CD14-positive monocyte (primary cell): ENCODE measurements at regions not wholly inside any gene's neighbourhood (a gene's known extent, or its start where the extent isn't known, plus 50 kb on each side); places are given as distances from the start of the nearest gene placed in this dataset.

Source experiments
- DNase-seq, 3 donors: peaks; one replicate each; pipeline ENCODE4 v3.0.0-alpha.2; 2011 to 2022
- H2AFZ ChIP-seq: 2 replicates; pipeline ENCODE4 v1.6.0; 2012; ENCODE audit warnings: mild to moderate bottlenecking, low read depth, low read length, inconsistent platforms; ENCODE audit not compliant: insufficient read depth, poor library complexity, severe bottlenecking
- H3K27ac ChIP-seq, 2 donors: 1 replicate in 1 of 2; 2 replicates in 1 of 2; pipeline ENCODE4 v1.5.1; 2012 to 2013; ENCODE audit warnings: low read length in 2 of 2, control low read depth in 1 of 2, inconsistent platforms in 1 of 2, low read depth in 1 of 2, mild to moderate bottlenecking in 1 of 2
- H3K27me3 ChIP-seq, 2 donors: one replicate each; pipeline versions ENCODE4 v1.6.0 to v1.6.1; 2011 to 2013; ENCODE audit warnings: low read length in 2 of 2; ENCODE audit not compliant: control insufficient read depth in 2 of 2, insufficient read depth in 2 of 2
- H3K36me3 ChIP-seq, 2 donors: replicated peaks in 1 of 2; 1 replicate in 1 of 2; 2 replicates in 1 of 2; pipeline versions ENCODE4 v1.5.1 to v1.6.1; 2012 to 2013; ENCODE audit warnings: low read length in 2 of 2, control low read depth in 1 of 2, inconsistent platforms in 1 of 2, mild to moderate bottlenecking in 1 of 2; ENCODE audit not compliant: insufficient read depth in 2 of 2, control insufficient read depth in 1 of 2
- H3K4me1 ChIP-seq, 2 donors: 1 replicate in 1 of 2; 2 replicates in 1 of 2; pipeline versions ENCODE4 v1.5.1 to v1.6.1; 2012 to 2013; ENCODE audit warnings: low read length in 2 of 2, control low read depth in 1 of 2, inconsistent platforms in 1 of 2, mild to moderate bottlenecking in 1 of 2, moderate library complexity in 1 of 2; ENCODE audit not compliant: insufficient read depth in 2 of 2, control insufficient read depth in 1 of 2
- H3K4me2 ChIP-seq: replicated peaks from 2 replicates; pipeline ENCODE3; 2012; ENCODE audit warnings: low read length, moderate library complexity, mild to moderate bottlenecking; ENCODE audit not compliant: poor library complexity, severe bottlenecking; ENCODE audit errors: extremely low read depth
- H3K4me3 ChIP-seq, 3 experiments: fragments of 200-600 bp in 1 of 3; sonication (generic) in 1 of 3; replicated peaks in 1 of 3; 1 replicate in 2 of 3; 2 replicates in 1 of 3; pipeline ENCODE4 v1.5.1; 2011 to 2013; ENCODE audit warnings: low read length in 3 of 3, mild to moderate bottlenecking in 3 of 3, control low read depth in 2 of 3, low read depth in 2 of 3, inconsistent platforms in 1 of 3, moderate library complexity in 1 of 3
- H3K79me2 ChIP-seq: 2 replicates; pipeline ENCODE4 v1.6.0; 2012; ENCODE audit warnings: mild to moderate bottlenecking, control low read depth, inconsistent platforms, low read length, moderate library complexity; ENCODE audit not compliant: insufficient read depth
- H3K9ac ChIP-seq: 2 replicates; pipeline ENCODE4 v1.6.0; 2017; ENCODE audit warnings: low read length, mild to moderate bottlenecking; ENCODE audit not compliant: insufficient read depth, poor library complexity, severe bottlenecking
- H3K9me3 ChIP-seq, 2 donors: replicated peaks in 1 of 2; 1 replicate in 1 of 2; 2 replicates in 1 of 2; pipeline versions ENCODE4 v1.5.1 to v1.6.1; 2012 to 2013; ENCODE audit warnings: low read length in 2 of 2, control low read depth in 1 of 2; ENCODE audit not compliant: control insufficient read depth in 1 of 2, insufficient read depth in 1 of 2
- H4K20me1 ChIP-seq: 2 replicates; pipeline ENCODE4 v1.6.0; 2012; ENCODE audit warnings: mild to moderate bottlenecking, low read length, control low read depth, moderate library complexity; ENCODE audit not compliant: insufficient read depth
- H3K27ac Mint-ChIP-seq, 7 donors: one replicate each; pipeline ENCODE4 v1.8.0; 2020; ENCODE audit warnings: mild to moderate bottlenecking in 7 of 7, mixed read lengths in 7 of 7, moderate library complexity in 6 of 7, inconsistent platforms in 2 of 7
- H3K27me3 Mint-ChIP-seq, 3 donors: one replicate each; pipeline ENCODE4 v1.8.0; 2021 to 2022; ENCODE audit warnings: low read depth in 3 of 3, mild to moderate bottlenecking in 3 of 3, mixed read lengths in 3 of 3, moderate library complexity in 3 of 3, inconsistent platforms in 1 of 3
- H3K36me3 Mint-ChIP-seq, 2 donors: one replicate each; pipeline ENCODE4 v1.8.0; 2020; ENCODE audit warnings: mixed read lengths in 2 of 2, inconsistent platforms in 1 of 2, mild to moderate bottlenecking in 1 of 2
- H3K4me1 Mint-ChIP-seq: one replicate; pipeline ENCODE4 v1.8.0; 2020; ENCODE audit warnings: mild to moderate bottlenecking, mixed read lengths
- H3K4me3 Mint-ChIP-seq, 2 donors: one replicate each; pipeline ENCODE4 v1.8.0; 2020; ENCODE audit warnings: mild to moderate bottlenecking in 2 of 2, mixed read lengths in 2 of 2, moderate library complexity in 1 of 2
- H3K9me3 Mint-ChIP-seq, 7 donors: one replicate each; pipeline ENCODE4 v1.8.0; 2020 to 2022; ENCODE audit warnings: mixed read lengths in 7 of 7, mild to moderate bottlenecking in 6 of 7, moderate library complexity in 6 of 7, inconsistent platforms in 2 of 7
- CTCF ChIP-seq: fragments of 200-600 bp; IDR thresholded peaks from one replicate; pipeline ENCODE4 v1.8.0; 2022; ENCODE audit warnings: antibody characterized with exemption, mild to moderate bottlenecking
- WGBS: methylation state at CpG from one replicate; pipeline ENCODE4 v1.1.5; 2013; ENCODE audit warnings: missing lambda C conversion rate; ENCODE audit not compliant: insufficient coverage; 5-methylcytosine and 5-hydroxymethylcytosine counted together
- intact Hi-C, 2 donors: fragments of 100-400 bp; cut with micrococcal nuclease; formaldehyde crosslinking; loops; one replicate each; pipeline versions ENCODE4 v1.15.0 to v1.15.1; 2023

- Histone ChIP-seq H3K4me3 (no peak overlapping the region), H3K9me3 (peaks cover 0 to 10% of the 10 kb centered on the region in 2 donors), H3K79me2 (no peaks in the 10 kb centered on the region), H4K20me1 (no peaks in the 10 kb centered on the region), H3K9ac (no peak overlapping the region), H3K27me3 (no peaks in the 10 kb centered on the region), H3K4me2 (no peak overlapping the region), H3K36me3 (no peaks in the 10 kb centered on the region), H3K4me1 (no peaks in the 10 kb centered on the region), H2AFZ (no peak overlapping the region), H3K27ac (no peak overlapping the region)
- intact Hi-C loops = no loop called here
- no peak overlapping the region for H3K27ac Mint-ChIP-seq
- H3K4me1 Mint-ChIP-seq = no peaks in the 10 kb centered on the region
- H3K36me3 Mint-ChIP-seq = no peaks in the 10 kb centered on the region
- DNase-seq = no peak
- 92% methylated on average over 4 of the region's 5 CpGs for WGBS
- no peak overlapping the region for H3K4me3 Mint-ChIP-seq
- peaks cover 0 to 9% (median 4%) of the 10 kb centered on the region in 7 donors for H3K9me3 Mint-ChIP-seq
- H3K27me3 Mint-ChIP-seq = peaks cover 0 to 2% (median 0%) of the 10 kb centered on the region in 3 donors
- TF ChIP-seq CTCF = no peak
Measured at GRCh38 chr2:146867477-146867986, 977.3 kb upstream of the ACVR2A start.

- TF ChIP-seq CTCF = no peak
- Mint-ChIP-seq H3K4me1 (no peaks in the 10 kb centered on the region), H3K27ac (no peak overlapping the region), H3K9me3 (peaks cover 0 to 10% (median 4%) of the 10 kb centered on the region in 7 donors), H3K36me3 (no peaks in the 10 kb centered on the region), H3K27me3 (peaks cover 0 to 3% (median 0%) of the 10 kb centered on the region in 3 donors), H3K4me3 (no peak overlapping the region)
- H2AFZ ChIP-seq = no peak overlapping the region
- H3K79me2 ChIP-seq = no peaks in the 10 kb centered on the region
- H3K4me3 ChIP-seq = no peak overlapping the region
- intact Hi-C loops = no loop called here
- WGBS = 80% methylated on average over 1 of the region's 2 CpGs
- H3K4me2 ChIP-seq = no peak overlapping the region
- H3K9me3 ChIP-seq = peaks cover 0 to 4% of the 10 kb centered on the region in 2 donors
- DNase-seq = no peak
- no peaks in the 10 kb centered on the region for H3K36me3 ChIP-seq
- no peaks in the 10 kb centered on the region for H3K4me1 ChIP-seq
- no peaks in the 10 kb centered on the region for H4K20me1 ChIP-seq
- no peak overlapping the region for H3K27ac ChIP-seq
- no peaks in the 10 kb centered on the region for H3K27me3 ChIP-seq
- H3K9ac ChIP-seq = no peak overlapping the region
Measured at GRCh38 chr2:146853741-146854444, 990.9 kb upstream of the ACVR2A start.
